HFF-Myc (cell line): ENCODE measurements at regions not wholly inside any gene's neighbourhood (a gene's known extent, or its start where the extent isn't known, plus 50 kb on each side); places are given as distances from the start of the nearest gene placed in this dataset.
"Not testable (repeated sequence)": the region's sequence is repeated elsewhere in the genome, so short reads cannot be mapped to it uniquely, and the experiment has no call there.

Experiments
- DNase-seq: peaks from one replicate; pipeline ENCODE4 v3.0.0-alpha.2; 2011; ENCODE audit warnings: low read depth; ENCODE audit errors: extremely low read depth
- H3K4me3 ChIP-seq: replicated peaks from 2 replicates; pipeline ENCODE4 v1.5.1; 2011; ENCODE audit warnings: low read depth, mild to moderate bottlenecking, control low read depth, low read length
- CTCF ChIP-seq: IDR thresholded peaks from 2 replicates; pipeline ENCODE4 v1.5.1; 2012; ENCODE audit warnings: mild to moderate bottlenecking, low read depth, low read length, control low read depth; ENCODE audit errors: missing control alignments

GRCh38 chr6:21780679-21781078 is 187.1 kb downstream of the SOX4 start:
- no peak for DNase-seq

GRCh38 chr6:21781128-21781527 is 187.6 kb downstream of the SOX4 start:
- no peak overlapping the region for H3K4me3 ChIP-seq
- DNase-seq, result no peak
- no peak for TF ChIP-seq CTCF

More at GRCh38 chr6:21780679-21781078, 187.1 kb downstream of the SOX4 start:
- TF ChIP-seq CTCF, result no peak
- H3K4me3 ChIP-seq, result no peak overlapping the region

GRCh38 chr6:21785164-21785563 is 191.6 kb downstream of the SOX4 start:
- no peak for TF ChIP-seq CTCF
- no peak for DNase-seq
- no peak overlapping the region for H3K4me3 ChIP-seq

GRCh38 chr6:21791056-21791455 is 197.5 kb downstream of the SOX4 start:
- no peak overlapping the region for H3K4me3 ChIP-seq
- TF ChIP-seq CTCF, result no peak
- DNase-seq, result no peak

GRCh38 chr6:21791581-21791980 is 198.0 kb downstream of the SOX4 start:
- no peak for TF ChIP-seq CTCF
- no peak overlapping the region for H3K4me3 ChIP-seq
- no peak for DNase-seq

- DNase-seq, result no peak
- no peak for TF ChIP-seq CTCF
- H3K4me3 ChIP-seq, result no peak overlapping the region
Observed at GRCh38 chr6:21792177-21792576, 198.6 kb downstream of the SOX4 start.

- DNase-seq, H3K4me3 ChIP-seq: not testable (repeated sequence)
Observed at GRCh38 chr6:21796979-21797378, 203.4 kb downstream of the SOX4 start.
